G401 (cell line): ENCODE measurements at regions not wholly inside any gene's neighbourhood (a gene's known extent, or its start where the extent isn't known, plus 50 kb on each side); places are given as distances from the start of the nearest gene placed in this dataset.

Source experiments
- DNase-seq: peaks from one replicate; pipeline ENCODE4 v3.0.0-alpha.2; 2015; ENCODE audit warnings: low spot score
- in situ Hi-C: cut with HindIII; loops from 2 replicates; pipeline ENCODE4 v1.10.0; 2016; ENCODE audit warnings: low sequenced_read_pairs, mixed read lengths

DNA sequence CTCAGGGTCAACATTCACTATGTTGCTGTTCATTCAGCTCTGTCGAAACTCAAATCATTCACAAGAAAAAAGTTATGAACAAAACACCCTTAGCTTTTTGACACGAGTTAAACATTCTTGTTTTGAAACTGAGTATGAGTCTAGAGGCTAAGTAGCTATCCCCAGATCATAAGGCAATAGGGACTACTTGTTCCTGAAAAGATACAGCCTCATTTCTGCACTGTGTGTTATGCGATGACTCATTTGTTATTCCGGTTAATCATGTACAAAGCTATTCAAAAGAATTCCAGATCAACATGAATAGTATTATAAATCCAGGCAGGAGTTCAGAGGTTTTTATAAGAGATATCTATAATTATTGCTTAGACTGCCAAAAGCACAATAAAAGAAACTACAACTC lies 908.0 kb downstream of the QKI start:
- no peak for DNase-seq
- in situ Hi-C loops = no loop called here

DNA sequence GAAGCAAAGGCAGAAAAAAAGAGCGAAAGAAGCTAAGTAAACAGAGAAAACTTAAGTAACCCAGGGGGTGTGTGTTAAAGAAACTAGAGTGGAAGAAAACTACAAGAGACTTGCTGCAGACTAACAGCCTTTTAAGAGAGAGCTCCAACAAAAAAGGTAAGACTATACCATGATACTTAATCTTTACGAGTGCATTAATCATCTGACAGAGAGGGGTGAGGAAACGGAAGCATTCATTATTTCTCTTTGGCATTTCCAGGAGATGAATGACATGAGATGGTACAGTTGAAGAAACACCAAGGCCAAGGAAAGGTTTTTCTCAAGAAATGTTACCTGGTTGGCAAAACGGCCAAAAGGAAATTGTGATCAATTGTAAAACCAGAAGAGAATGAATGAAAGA lies 906.8 kb downstream of the QKI start:
- no peak for DNase-seq
- in situ Hi-C loops = no loop called here

DNA sequence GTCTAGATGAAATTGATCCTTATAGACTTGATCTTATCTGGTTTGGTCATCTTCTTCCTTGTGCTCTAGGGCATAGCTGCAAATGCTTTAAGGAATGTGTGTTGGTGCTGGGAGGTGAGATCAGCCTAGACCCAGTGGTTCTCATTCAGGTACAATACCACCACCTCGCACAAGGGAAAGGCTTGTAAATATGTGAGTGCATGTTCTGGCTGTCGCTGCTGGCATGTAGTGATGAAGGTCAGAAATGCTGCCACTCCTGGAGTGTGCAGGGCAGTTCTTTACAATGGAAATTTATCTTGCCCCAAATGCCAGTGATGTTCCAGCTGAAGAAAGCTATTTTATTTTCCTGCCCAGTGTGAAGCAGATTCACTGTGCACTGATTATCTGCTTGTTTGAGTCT lies 900.9 kb downstream of the QKI start:
- in situ Hi-C loops = no loop called here
- DNase-seq = no peak

DNA sequence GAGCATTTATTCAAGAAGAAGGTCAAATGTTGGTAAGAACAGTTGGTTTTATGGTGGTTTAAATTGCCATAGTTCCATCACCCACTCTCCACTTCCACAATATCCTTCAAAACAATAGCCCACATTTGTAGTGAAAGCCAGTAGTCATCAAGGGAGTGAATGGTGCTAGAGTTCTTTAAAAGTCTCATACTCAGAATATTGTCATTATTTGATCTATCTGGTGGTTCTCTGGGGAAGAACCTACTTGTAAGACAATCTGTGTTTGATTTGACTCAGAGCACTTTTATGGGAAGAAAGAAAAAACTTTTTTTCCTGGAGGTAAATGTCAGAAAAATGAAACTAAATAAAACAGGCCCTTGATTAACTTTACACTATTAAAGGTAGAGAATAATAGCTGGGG lies 893.8 kb downstream of the QKI start:
- in situ Hi-C loops = no loop called here
- no peak for DNase-seq

DNA sequence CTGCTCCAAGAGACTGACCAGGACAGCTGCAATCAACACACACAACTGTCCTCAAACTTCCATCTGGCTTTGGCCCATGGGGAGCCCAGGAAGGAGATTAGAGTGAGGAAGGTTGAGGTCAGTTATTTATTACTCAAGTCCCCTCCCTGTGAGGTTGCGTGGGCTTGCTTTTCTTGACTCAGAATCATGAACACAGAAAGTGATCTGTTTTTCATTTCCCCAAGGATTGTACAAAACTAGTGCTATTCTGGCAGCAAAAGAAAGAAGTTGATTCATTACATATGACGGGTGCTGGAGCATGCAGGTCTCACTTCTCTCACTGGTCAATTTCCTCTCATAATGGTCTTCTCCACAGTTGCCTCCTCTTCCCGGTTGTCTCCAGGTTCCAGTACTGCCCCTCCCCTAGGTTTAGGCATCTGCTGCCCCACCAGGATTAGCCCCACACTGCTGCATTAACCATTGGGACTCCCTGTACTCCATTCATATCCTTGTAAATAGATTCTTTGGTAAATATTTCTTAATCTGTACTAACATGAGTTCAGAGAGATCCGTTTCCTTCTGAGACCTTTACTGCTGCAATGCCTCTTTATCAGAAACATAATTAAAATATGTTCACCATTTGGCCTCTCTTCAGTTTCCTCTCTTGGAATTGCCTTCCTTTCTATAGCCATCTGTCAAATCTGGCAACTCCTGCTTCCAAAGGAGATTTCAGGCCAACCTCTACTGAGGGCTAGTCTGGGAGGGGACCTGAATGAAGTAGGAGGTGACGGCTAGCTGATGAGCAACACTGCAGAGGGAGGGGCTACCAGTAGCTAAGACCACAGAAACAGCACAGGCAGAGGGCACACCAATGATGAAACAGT lies 888.8 kb downstream of the QKI start:
- DNase-seq = peak; percentile 93
- in situ Hi-C loops = no loop called here

DNA sequence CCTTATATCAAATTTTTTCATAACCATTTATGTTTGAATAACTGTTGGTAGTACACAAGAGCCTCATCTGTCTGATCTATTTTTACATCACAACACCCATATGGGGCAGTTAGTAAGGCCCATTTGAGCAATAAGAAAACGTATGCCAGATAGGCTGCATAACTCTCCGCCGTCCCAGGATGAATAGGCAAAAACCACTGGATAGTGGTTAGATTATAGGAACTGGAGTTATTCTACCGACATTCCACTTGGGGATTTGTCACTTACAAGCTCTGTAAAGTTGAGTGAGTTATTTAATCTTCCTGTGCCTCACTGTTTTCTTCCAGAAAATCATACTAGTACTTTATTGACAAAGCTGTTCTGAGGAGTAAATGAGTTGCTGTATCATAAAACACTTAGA lies 881.9 kb downstream of the QKI start:
- DNase-seq = no peak
- in situ Hi-C loops = no loop called here

DNA sequence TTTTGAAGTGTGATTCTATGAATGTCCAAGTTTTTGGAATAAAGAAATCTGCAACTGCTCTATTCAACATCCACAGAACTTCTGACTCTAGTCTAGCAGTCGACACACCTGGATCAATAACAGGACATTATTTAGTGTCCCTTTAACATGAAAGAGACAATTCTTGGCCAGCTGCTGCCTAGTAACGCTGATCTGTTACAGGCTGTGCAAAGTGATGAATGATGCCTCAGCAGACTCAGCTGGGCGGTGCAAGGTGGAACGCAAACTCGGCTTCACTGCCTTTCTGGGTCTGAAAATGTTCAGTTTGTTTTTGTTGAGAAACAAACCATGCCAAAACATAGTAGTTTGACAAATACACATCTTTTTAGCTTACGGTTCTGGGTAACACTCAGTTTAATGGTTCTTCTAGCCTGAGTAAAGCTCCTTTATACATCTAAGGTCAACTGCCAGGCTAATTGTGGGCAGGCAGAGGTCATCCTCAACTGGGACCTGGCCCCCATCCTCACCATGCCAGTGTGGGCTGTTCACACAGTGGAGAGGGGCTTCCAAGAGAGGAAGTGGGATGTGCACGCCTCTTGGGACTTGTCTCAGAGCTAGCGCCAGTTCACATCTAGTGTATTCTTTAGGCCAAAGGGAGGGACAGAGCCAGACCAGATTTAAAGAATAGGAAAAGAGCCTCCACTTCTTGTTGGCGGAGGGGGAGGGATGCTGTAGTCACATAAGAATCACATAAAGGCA lies 879.7 kb downstream of the QKI start:
- DNase-seq = no peak
- in situ Hi-C loops = no loop called here

DNA sequence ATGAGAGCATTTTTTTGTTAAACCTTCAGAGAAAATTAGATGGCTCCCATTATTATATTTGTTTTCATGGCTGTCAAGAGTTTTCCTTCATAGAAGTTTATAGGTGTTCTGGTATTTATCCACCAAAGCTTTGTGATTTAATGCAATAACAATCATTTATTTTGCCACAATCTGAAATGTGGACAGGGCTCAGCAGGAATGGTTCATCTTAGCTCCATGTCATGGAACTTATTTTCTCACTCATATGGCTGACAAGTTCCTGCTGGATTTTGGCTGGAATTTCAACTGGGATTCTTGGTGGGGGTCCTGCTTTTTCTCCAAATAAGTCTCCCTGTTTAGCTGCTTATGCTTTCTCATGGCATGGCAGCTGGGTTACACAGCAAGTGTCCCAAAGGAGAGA lies 876.7 kb downstream of the QKI start:
- no peak for DNase-seq
- in situ Hi-C loops = no loop called here

DNA sequence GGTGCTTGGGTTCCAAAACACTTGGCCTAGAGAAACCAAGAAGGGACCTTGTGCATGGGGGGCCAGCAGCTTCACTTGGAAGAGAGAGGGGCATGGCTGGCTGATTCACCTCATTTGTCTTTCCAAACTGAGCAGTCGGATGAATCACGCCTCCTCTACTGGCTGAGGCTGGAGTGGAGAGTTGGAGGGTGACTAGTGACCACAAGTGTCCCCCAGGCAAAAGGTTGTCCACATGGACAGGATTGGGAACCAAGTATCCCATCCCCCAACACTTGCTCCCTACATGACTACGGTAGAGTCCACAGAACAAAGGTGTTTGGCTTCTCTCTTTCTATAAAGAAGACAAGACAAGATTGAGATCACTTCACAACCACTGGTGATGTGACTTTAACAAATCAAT lies 875.6 kb downstream of the QKI start:
- in situ Hi-C loops = no loop called here
- no peak for DNase-seq

DNA sequence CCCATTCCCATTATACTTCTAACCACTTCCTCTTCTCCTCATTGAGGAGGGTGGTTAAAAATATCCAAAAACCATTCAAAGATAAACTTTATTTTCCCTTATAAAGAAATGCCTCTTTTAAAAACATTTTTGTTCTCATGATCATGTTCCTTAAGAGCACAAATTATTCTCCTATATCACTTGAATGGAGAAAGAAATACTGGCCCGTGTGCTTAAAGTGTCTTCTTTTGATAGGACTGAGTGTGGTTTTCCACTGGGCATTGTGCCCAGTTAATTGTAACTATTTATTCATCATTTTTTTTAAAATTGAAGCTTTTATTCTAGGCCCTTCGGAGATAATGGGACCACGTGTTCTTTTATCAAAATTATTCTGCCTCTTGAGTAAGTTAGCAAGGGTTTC lies 871.5 kb downstream of the QKI start:
- no peak for DNase-seq

DNA sequence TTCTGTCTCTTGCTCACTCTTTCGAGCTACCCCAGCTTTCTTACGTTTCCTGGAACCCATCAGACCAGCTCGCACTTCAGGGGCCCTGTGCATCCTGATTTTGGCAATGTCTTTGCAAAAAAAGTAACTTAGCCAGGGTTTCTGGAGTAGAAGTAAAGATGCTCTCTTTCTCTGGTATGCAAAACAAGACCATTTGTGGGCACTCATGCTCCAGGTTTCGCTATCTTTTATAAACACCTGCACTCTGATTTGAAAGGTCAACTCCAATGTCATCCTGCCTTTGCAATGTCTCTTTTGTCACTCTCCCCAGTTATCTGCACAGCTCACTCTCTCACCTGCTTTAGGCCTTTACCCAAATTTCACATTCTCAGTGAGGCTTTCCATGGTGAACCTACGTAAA lies 869.1 kb downstream of the QKI start:
- in situ Hi-C loops = no loop called here
- DNase-seq = no peak

More for the DNA sequence above, 871.5 kb downstream of the QKI start:
- in situ Hi-C loops = no loop called here

DNA sequence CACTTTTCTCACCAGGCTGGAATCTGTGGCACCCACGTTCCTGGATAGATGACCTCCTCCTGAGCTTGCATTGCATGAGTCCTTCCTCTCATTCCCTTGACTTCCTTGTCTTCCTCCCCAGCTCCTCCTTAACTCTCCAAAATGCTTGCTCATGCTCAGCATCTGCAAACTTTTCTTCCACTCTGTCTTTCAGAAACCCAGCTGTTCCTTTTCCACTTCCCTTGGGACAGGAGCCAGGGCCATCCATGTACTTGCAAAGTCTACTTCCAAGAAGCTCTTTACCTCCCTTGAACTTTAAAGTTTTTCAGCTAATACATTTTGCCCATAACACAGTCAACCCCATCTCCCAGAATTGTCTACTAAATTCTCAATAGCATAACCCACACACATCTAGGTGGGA lies 861.7 kb downstream of the QKI start:
- in situ Hi-C loops = no loop called here

DNA sequence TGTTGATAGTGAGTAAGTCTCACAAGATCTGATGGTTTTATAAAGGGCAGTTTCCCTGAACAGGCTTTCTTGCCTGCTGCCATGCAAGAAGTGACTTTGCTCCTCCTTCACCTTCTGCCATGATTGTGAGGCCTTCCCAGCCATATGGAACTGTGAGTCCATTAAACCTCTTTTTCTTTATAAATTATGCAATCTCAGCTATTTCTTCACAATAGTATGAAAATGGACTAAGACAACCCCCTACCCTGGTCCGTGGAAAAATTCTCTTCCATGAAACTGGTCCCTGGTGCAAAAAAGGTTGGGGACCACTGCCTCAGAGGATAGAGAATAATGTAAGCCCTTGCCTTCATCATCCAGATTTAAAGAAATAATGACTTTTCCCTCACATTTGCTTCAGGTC lies 861.3 kb downstream of the QKI start:
- DNase-seq = no peak
- in situ Hi-C loops = no loop called here

More for the DNA sequence above, 861.7 kb downstream of the QKI start:
- no peak for DNase-seq

DNA sequence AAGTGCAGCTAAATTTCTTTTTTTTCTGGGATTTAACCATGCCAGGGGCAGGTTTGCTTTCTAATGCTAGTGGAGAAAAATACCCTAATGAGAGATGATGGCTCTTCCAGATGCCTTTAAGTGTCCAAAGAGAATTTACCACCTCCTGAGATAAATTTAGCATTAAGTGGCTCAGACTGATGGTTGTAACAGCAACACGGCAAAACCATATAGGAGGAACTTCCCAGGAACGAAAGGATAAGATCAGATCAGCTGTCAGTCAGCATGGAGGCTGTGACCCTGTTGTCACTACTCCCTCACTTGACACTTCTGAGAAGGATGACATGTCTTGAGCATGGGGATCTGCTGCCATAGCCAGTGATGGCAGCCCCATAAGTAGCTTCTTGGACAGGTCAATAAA lies 860.0 kb downstream of the QKI start:
- no peak for DNase-seq
- in situ Hi-C loops = no loop called here

DNA sequence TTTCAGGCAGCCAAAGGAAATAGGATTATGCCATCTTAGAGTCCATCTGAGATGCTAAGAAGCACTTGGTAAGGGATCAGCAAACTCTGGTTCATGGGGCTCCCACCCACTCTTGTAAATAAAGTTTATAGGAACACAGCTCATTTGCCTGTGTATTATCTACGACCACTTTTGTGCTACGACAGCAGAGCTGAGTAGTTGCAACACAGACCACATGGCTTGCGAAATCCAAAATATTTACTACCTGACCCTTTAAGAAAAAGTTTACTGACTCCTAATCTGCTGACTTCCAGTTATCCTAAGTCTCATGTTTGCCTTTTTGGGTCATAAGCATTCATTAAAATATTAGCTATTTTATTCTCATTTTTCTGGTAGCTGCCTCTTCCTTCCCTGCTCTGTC lies 859.0 kb downstream of the QKI start:
- in situ Hi-C loops = no loop called here
- DNase-seq = no peak

DNA sequence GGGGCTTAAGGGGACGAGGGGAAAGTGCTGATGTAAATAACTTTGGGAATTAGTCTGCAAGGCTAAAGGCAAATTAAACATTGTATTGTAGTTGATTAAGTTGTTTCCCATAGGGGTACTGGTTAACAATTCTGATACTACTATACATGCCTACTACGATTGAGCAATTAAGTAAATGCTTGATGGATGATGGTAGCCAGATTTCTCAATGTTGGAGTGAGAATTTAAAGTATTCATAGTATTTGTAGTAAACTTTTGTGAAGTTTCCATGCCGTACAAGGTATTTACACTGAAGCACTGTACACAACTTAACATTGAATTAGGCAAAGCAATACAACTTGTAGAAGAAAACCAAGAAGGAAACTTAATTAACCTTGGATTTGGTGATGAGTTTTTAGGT lies 852.3 kb downstream of the QKI start:
- in situ Hi-C loops = no loop called here
- no peak for DNase-seq

DNA sequence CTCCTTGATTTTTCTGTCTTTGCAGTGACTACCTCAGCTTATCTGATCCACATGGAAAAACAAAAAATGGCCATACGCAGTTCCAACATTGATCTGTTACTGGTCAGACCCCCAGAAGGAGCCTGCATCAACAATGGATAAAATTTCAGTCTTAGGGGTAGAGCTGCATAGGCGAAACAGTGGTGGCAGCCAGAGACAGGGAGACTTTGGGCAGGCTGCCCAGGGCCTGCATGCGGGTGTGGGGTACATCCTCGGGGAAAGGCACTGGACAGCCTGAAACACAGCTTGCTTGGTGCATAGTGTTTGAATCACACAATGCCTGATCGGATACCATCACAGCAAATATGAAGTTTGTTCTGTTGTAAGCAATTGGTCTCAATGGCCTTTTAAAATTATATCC lies 847.8 kb downstream of the QKI start:
- in situ Hi-C loops = no loop called here
- DNase-seq = no peak

DNA sequence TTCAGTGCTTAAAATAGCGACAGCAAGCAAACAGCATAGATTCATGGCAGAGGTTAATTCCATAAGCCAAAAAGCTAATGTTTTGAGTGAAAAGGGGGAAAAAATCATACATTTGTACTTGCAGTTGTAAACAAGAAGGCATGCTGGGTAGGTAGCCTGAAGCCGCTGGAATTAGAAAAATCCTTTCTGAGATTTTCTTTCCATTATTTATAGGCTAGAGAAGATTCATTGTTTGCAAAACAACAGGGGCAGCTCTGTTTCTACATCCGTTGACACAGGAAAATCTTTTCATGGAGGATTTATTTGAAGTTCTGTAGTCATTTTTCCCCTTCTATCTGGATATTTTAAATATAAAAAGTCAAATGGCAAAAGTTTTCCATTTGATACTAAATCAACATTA lies 843.9 kb downstream of the QKI start:
- in situ Hi-C loops = no loop called here
- no peak for DNase-seq

DNA sequence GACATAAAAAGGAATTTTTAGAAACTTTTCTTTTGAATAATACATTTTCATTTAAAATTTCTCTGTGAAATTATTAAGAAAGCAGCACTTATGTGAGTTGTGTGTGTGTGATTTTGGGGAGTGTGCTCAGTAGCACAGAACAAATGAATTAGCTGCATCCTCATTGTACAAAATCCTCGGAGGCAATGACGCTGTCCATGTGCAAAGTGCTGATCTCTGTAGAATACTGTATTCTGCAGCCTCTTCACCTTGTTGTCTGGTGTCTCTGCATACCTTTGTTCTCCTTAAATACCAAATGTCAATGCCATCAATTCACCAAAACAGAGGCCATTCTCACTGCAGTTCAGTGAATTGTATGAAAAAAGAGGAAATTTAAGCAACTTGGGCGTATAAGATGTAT lies 838.4 kb downstream of the QKI start:
- no peak for DNase-seq
- in situ Hi-C loops = no loop called here

DNA sequence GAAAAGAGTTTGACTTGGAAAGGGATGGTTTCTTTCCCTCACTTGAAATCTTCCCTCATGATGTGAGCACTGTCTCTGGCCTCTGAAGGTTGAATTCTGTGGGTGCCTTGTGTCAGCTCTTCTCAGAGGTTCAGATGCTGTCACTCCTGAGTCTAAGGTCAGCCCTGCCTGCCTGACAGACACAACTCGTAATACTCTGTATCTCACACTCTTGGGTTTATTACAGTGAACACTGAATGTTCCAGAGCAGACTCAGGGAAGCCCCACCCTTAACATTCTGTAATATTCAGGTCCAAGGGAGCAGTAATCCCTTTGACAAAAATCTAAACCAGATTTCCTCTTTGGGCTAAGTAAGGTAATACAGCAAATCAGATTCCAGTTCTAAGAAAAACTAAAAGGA lies 837.8 kb downstream of the QKI start:
- in situ Hi-C loops = no loop called here
- DNase-seq = no peak

DNA sequence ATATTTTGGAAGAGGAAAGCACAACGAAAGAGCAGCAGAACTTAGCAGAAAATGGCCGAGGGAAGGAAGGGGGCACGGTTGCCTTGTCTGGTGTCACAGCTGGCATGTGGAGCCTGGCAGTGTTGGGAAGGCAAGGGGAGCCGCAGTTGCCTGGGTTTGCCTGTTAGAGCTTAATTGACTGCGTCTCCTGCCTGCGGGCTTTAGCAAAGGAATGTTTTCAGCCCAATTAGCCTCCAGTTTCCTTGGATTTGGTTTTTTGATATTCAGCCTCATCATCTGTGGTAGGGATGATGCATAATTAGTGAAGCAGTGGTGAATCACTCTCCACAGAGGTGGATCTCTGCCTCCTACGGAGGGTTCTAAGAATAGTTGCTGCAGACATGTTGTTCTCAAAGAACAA lies 832.6 kb downstream of the QKI start:
- in situ Hi-C loops = no loop called here
- peak; percentile 7 for DNase-seq
